ENCODE measurements at regions not wholly inside any gene's neighbourhood (a gene's known extent, or its start where the extent isn't known, plus 50 kb on each side); places are given as distances from the start of the nearest gene placed in this dataset.

- H3K4ac ChIP-seq (ENCODE audit: low read depth, low read length), result no peak overlapping the region
- H3K27ac ChIP-seq (ENCODE audit: insufficient read depth, low read length), result no peak overlapping the region
- H2BK20ac ChIP-seq (ENCODE audit: low read depth, low read length), result no peak overlapping the region
- no peaks in the 10 kb centered on the region for H3K9me1 ChIP-seq (ENCODE audit: insufficient read depth, low read length)
- H4K5ac ChIP-seq (ENCODE audit: low read depth, low read length), result no peak overlapping the region
- H2AFZ ChIP-seq (replicated peaks; ENCODE audit: low read length, poor library complexity), result no peak overlapping the region
- no peaks in the 10 kb centered on the region for H3K27me3 ChIP-seq (ENCODE audit: control insufficient read depth, insufficient read depth, low read length)
- H3K4me2 ChIP-seq (ENCODE audit: low read depth, low read length), result no peak overlapping the region
- no peak overlapping the region for H2BK15ac ChIP-seq (ENCODE audit: low read depth, low read length)
- no TSS peak for BruUV-seq (replicated peaks)
- H3K36me3 ChIP-seq (ENCODE audit: control insufficient read depth, insufficient read depth, low read length), result no peaks in the 10 kb centered on the region
- H3K23ac ChIP-seq (ENCODE audit: low read depth, low read length), result no peak overlapping the region
- no peak overlapping the region for H2AK5ac ChIP-seq (ENCODE audit: low read depth, low read length)
- no peak overlapping the region for H3K4me3 ChIP-seq (ENCODE audit: insufficient read depth, low read depth, low read length)
- H3K4me1 ChIP-seq (ENCODE audit: control insufficient read depth, insufficient read depth, low read length), result no peaks in the 10 kb centered on the region
- H3K9me3 ChIP-seq (ENCODE audit: control insufficient read depth, insufficient read depth, low read length), result no peaks in the 10 kb centered on the region
- no peak overlapping the region for H3K18ac ChIP-seq (ENCODE audit: low read depth, low read length)
- no peak overlapping the region for H3K56ac ChIP-seq (ENCODE audit: extremely low read depth, insufficient read depth, low read length)
- no peak overlapping the region for H4K8ac ChIP-seq (ENCODE audit: low read depth in 2 of 2, low read length in 2 of 2)
- no peak overlapping the region for H3K9ac ChIP-seq (ENCODE audit: low read depth, low read length)
- no peaks in the 10 kb centered on the region for H3K79me1 ChIP-seq (ENCODE audit: low read depth in 1 of 2, low read length in 2 of 2)
- DNase-seq (peak; percentile 6), ATAC-seq (ENCODE audit: low read depth) (no peak)
- WGBS, 2 experiments (ENCODE audit: extremely low coverage in 2 of 2, insufficient read length in 1 of 2), result 40% methylated on average over 5 of the region's 13 CpGs; no CpG with 5 or more reads in 1 of the 2 experiments
- no peaks in the 10 kb centered on the region for H4K20me1 ChIP-seq (ENCODE audit: insufficient read depth, low read length)
- H2AK9ac ChIP-seq (replicated peaks; ENCODE audit: low read depth, low read length, poor library complexity), result no peak overlapping the region
- no peak overlapping the region for H3K14ac ChIP-seq (replicated peaks; ENCODE audit: low read depth, low read length)
- in situ Hi-C loops (cut with MboI; ENCODE audit: low sequenced_read_pairs), result no loop called here
- dilution Hi-C loops (cut with HindIII; ENCODE audit: low sequenced_read_pairs, unreplicated experiment), result no loop called here
- ChIA-PET POLR2A (ENCODE audit: unreplicated experiment) (no interaction called here), CTCF (no interaction called here)
- H2BK120ac ChIP-seq (ENCODE audit: low read depth, low read length), result no peak overlapping the region
- H4K91ac ChIP-seq (ENCODE audit: insufficient read depth, low read depth, low read length), result no peak overlapping the region
- TF ChIP-seq FOS (IDR thresholded peaks at IDR 0.05; ENCODE audit: low read depth, low read length) (no peak), BHLHE40 (IDR thresholded peaks at IDR 0.05; ENCODE audit: low read depth, low read length) (no peak), MAZ (IDR thresholded peaks at IDR 0.05; ENCODE audit: borderline replicate concordance, low read depth, low read length) (no peak), MAFK (IDR thresholded peaks at IDR 0.05; ENCODE audit: low read depth, low read length) (no peak), CHD1 (IDR thresholded peaks at IDR 0.05; ENCODE audit: low read depth, low read length) (no peak), RCOR1 (IDR thresholded peaks at IDR 0.05; ENCODE audit: insufficient replicate concordance, low read length) (no peak), NFE2L2 (IDR thresholded peaks at IDR 0.05; ENCODE audit: low read depth, low read length) (no peak), ELK1 (IDR thresholded peaks at IDR 0.05; ENCODE audit: borderline replicate concordance, low read depth, low read length) (no peak), CTCF (conservative IDR thresholded peaks at IDR 0.05; ENCODE audit: low read depth, low read length) (no peak), MXI1 (IDR thresholded peaks at IDR 0.05; ENCODE audit: borderline replicate concordance, low read depth, low read length) (no peak), CEBPB (IDR thresholded peaks at IDR 0.05; ENCODE audit: low read depth, low read length) (no peak), RFX5 (IDR thresholded peaks at IDR 0.05; ENCODE audit: low read depth, low read length) (no peak), POLR2A (IDR thresholded peaks at IDR 0.05; ENCODE audit: low read depth, low read length) (no peak), SMC3 (IDR thresholded peaks at IDR 0.05; ENCODE audit: low read depth, low read length) (no peak), USF2 (IDR thresholded peaks at IDR 0.05; ENCODE audit: low read depth, low read length) (no peak), RAD21 (IDR thresholded peaks at IDR 0.05; ENCODE audit: low read length) (no peak)
- no peak overlapping the region for H2BK5ac ChIP-seq (ENCODE audit: low read depth, low read length, poor library complexity, severe bottlenecking)
- intact Hi-C loops (cut with micrococcal nuclease), result loop anchor here (10.0 kb wide), 1 partner anchor 95 kb away; no protein-coding TSS in a partner anchor
Observed at GRCh38 chr10:45179691-45180090, 135.7 kb downstream of the OR13A1 start.
